Right atrium auricular region (tissue), 2 donors: ENCODE measurements at regions not wholly inside any gene's neighbourhood (a gene's known extent, or its start where the extent isn't known, plus 50 kb on each side); places are given as distances from the start of the nearest gene placed in this dataset.

Source experiments
- DNase-seq: peaks from one replicate; pipeline ENCODE4 v3.0.0-alpha.2; 2019; ENCODE audit warnings: low spot score
- H3K27ac ChIP-seq, 2 donors: fragments of 200-600 bp; sonication (generic); 1 replicate in 1 of 2; 2 replicates in 1 of 2; pipeline ENCODE4 v1.5.1; 2016 to 2019
- H3K27me3 ChIP-seq, 2 donors: fragments of 200-600 bp; sonication (generic); one replicate each; pipeline versions ENCODE4 v1.5.1 to v1.6.0; 2017 to 2019
- H3K36me3 ChIP-seq: fragments of 200-600 bp; sonication (generic); one replicate; pipeline ENCODE4 v1.5.1; 2016
- H3K4me1 ChIP-seq, 2 donors: fragments of 200-600 bp; sonication (generic); one replicate each; pipeline versions ENCODE4 v1.5.1 to v1.6.0; 2017 to 2019
- H3K4me3 ChIP-seq, 2 donors: fragments of 200-600 bp; sonication (generic); 1 replicate in 1 of 2; 2 replicates in 1 of 2; pipeline ENCODE4 v1.5.1; 2017 to 2019; ENCODE audit warnings: mild to moderate bottlenecking in 1 of 2, moderate library complexity in 1 of 2
- H3K9me3 ChIP-seq, 2 donors: fragments of 200-600 bp; sonication (generic); one replicate each; pipeline ENCODE4 v1.5.1; 2019
- TF ChIP-seq, protein P1 (sequence below), 2 donors: fragments of 200-600 bp; sonication (generic); IDR thresholded peaks; one replicate each; pipeline ENCODE4 v1.5.1; 2019; ENCODE audit warnings: antibody characterized with exemption in 2 of 2

- no peaks in the 10 kb centered on the region for H3K36me3 ChIP-seq
- H3K4me1 ChIP-seq, result no peaks in the 10 kb centered on the region
- no peaks in the 10 kb centered on the region for H3K9me3 ChIP-seq
- H3K4me3 ChIP-seq, result no peak overlapping the region
- TF ChIP-seq, protein P1, sequence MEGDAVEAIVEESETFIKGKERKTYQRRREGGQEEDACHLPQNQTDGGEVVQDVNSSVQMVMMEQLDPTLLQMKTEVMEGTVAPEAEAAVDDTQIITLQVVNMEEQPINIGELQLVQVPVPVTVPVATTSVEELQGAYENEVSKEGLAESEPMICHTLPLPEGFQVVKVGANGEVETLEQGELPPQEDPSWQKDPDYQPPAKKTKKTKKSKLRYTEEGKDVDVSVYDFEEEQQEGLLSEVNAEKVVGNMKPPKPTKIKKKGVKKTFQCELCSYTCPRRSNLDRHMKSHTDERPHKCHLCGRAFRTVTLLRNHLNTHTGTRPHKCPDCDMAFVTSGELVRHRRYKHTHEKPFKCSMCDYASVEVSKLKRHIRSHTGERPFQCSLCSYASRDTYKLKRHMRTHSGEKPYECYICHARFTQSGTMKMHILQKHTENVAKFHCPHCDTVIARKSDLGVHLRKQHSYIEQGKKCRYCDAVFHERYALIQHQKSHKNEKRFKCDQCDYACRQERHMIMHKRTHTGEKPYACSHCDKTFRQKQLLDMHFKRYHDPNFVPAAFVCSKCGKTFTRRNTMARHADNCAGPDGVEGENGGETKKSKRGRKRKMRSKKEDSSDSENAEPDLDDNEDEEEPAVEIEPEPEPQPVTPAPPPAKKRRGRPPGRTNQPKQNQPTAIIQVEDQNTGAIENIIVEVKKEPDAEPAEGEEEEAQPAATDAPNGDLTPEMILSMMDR (IDR thresholded peaks at IDR 0.05), result no peak
- no peaks in the 10 kb centered on the region for H3K27me3 ChIP-seq
- no peak overlapping the region for H3K27ac ChIP-seq
- no peak for DNase-seq
These were observed 115.8 kb downstream of the ZIC5 start for GRCh38 chr13:99855526-99856420.

DNA sequence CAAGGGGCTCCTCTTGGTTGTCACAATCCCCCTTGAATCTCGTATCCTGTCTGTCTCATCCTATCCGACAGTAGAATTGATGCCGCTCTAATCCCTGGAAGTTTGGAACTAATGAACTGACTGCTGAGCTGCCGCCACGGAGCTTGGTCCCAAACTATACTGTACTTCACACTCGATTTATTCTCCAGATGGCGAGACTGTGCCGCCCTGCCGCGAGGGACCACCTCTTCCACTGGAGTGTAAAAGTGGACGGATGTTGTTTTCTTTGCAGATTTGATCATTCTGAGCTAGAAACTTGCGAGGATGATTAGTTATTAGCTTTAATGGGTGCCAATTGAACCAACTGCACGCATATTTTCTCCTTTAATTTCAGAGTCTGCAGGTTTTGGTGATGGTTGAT, 117.2 kb downstream of the ZIC5 start:
- Histone ChIP-seq H3K36me3 (no peaks in the 10 kb centered on the region), H3K4me3 (no peak overlapping the region), H3K9me3 (no peaks in the 10 kb centered on the region), H3K27ac (no peak overlapping the region), H3K27me3 (no peaks in the 10 kb centered on the region), H3K4me1 (no peaks in the 10 kb centered on the region)
- no peak for DNase-seq
- TF ChIP-seq, protein P1 (IDR thresholded peaks at IDR 0.05), result no peak

- TF ChIP-seq, protein P1 (IDR thresholded peaks at IDR 0.05), result no peak
- Histone ChIP-seq H3K27ac (no peak overlapping the region), H3K27me3 (no peaks in the 10 kb centered on the region), H3K4me3 (no peak overlapping the region), H3K36me3 (no peaks in the 10 kb centered on the region), H3K4me1 (no peaks in the 10 kb centered on the region), H3K9me3 (no peaks in the 10 kb centered on the region)
- no peak for DNase-seq
These were observed 124.2 kb downstream of the ZIC5 start for GRCh38 chr13:99847318-99847750.

DNA sequence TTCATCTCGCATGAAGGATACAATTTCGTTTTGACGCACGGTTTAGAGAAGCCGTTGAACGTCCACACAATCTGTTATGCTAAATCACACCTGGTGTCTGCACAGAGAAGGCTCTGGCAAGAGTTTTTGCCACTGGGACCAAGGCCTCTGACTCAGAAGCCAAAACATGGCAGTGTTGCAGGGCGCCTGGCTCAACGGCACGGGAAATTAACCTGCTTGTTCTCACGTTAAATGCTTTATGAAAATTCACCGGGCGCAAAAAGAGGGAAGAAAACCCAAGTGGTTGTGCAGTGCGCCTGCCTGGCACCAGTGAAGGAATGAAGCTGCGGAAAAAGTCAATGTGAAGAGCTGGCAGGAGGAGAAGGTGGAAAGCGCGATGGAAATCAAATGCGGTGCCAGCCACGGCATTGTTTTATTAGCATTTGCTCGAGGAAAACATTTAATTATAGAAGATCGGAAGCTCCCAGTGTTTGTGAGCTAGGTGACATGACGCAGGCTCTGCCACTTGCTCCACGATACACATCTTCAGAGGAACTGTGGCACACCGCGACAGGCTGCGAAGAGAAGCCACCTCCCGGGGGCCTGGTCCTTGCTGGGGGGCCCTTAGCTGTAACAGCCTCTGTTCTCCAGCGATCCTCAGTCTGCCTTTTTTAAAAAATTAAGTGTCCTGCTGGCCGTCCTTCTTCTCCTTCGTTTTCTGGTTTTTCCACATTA, 126.2 kb downstream of the ZIC5 start:
- no peaks in the 10 kb centered on the region for H3K36me3 ChIP-seq
- TF ChIP-seq, protein P1 (IDR thresholded peaks at IDR 0.05), result no peak
- no peaks in the 10 kb centered on the region for H3K4me1 ChIP-seq
- no peaks in the 10 kb centered on the region for H3K27me3 ChIP-seq
- DNase-seq, result no peak
- no peaks in the 10 kb centered on the region for H3K9me3 ChIP-seq
- H3K27ac ChIP-seq, result no peak overlapping the region
- H3K4me3 ChIP-seq, result no peak overlapping the region

DNA sequence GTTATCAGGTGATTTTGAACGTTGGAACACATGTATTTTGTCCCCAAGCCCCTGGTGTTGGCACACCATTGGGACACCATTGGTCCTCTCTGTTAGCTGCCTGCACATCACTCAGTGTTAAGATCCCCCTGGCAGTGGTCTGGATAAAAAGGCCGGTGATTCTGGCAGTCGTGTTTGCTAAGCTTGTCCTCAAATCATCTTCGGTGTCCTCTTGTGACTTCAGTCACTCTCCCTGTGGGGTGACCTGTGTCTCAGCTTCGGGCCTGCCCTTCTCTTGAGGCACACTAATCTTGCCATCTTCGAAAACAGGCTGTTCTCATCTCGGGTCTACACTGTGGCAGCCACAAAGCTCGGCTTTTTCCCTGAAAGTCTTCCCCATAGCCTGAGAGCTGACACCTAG, 127.1 kb downstream of the ZIC5 start:
- no peaks in the 10 kb centered on the region for H3K9me3 ChIP-seq
- H3K4me1 ChIP-seq, result no peaks in the 10 kb centered on the region
- no peak for DNase-seq
- TF ChIP-seq, protein P1 (IDR thresholded peaks at IDR 0.05), result no peak
- no peaks in the 10 kb centered on the region for H3K27me3 ChIP-seq
- no peak overlapping the region for H3K4me3 ChIP-seq
- H3K27ac ChIP-seq, result no peak overlapping the region
- H3K36me3 ChIP-seq, result no peaks in the 10 kb centered on the region
